ENCODE measurements at regions not wholly inside any gene's neighbourhood (a gene's known extent, or its start where the extent isn't known, plus 50 kb on each side); places are given as distances from the start of the nearest gene placed in this dataset.
"Not testable (repeated sequence)": the region's sequence is repeated elsewhere in the genome, so short reads cannot be mapped to it uniquely, and the experiment has no call there.

DNA sequence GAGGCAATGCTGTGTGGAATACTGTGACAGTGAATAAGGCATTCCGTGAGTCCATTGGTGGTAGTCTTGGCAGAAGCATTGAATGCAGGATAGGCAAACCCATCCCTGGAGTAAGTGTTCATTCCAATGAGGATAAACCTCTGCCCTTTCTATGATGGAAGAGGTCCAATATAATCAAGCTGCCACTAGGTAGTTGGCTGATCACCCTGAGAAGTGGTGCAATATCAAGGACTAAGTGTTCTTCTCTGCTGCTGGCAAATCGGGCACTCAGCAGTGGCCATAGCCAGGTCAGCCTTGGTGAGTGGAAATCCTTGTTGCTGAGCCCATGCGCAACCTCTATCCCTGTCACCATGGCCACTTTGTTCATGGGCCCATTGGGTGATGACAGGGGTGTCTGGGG is 70.1 kb downstream of the FBXO4 start:
- TF ChIP-seq GATA1 (IDR thresholded peaks at IDR 0.05; ENCODE audit: low read depth, low read length), result no peak
- TF ChIP-seq POLR2A (IDR thresholded peaks at IDR 0.05; ENCODE audit: low read length), result no peak
- no peak for DNase-seq

GRCh38 chr5:42001673-42002072 is 76.6 kb downstream of the FBXO4 start:
- TF ChIP-seq POLR2A (IDR thresholded peaks at IDR 0.05; ENCODE audit: low read length), result no peak
- no peak for TF ChIP-seq GATA1 (IDR thresholded peaks at IDR 0.05; ENCODE audit: low read depth, low read length)
- DNase-seq, result no peak

DNA sequence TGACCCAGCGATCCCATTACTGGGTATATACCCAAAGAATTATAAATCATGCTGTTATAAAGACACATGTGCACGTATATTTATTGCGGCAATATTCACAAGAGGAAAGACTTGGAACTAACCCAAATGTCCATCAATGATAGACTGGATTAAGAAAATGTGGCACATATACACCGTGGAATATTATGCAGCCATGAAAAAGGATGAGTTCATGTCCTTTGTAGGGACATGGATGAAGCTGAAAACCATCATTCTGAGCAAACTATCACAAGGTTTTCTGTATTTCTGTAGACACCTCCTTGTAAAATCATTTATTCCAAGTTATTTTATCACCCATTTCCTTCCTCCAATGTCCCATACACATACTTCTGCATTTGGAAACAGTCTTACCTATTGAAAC is 78.8 kb downstream of the FBXO4 start:
- not testable (repeated sequence) for DNase-seq

- TF ChIP-seq POLR2A (IDR thresholded peaks at IDR 0.05; ENCODE audit: low read length) (no peak), GATA1 (IDR thresholded peaks at IDR 0.05; ENCODE audit: low read depth, low read length) (no peak)
- peak; percentile 2 to 30 for DNase-seq
These were observed 80.6 kb downstream of the FBXO4 start for GRCh38 chr5:42005561-42006153.

DNA sequence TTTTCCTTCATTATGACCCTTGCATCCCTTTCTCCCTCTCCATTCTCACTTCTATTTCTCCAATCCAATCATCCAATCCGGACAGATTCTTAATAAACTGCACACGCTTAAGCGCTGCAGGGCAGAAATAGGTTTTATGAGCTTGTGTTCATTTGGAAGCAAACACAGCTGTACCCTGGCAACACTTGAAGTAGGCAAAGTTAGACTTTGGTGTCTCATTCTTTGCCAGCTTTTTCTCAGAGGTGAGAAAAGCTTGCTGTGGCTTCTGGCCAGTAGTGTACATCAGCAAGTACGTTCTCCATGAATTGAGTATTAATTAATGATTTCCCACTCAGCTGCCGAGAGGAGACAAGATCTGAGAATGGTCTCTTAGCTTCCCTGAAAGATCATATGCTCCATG is 88.5 kb downstream of the FBXO4 start:
- TF ChIP-seq GATA1 (IDR thresholded peaks at IDR 0.05; ENCODE audit: low read depth, low read length) (no peak), POLR2A (IDR thresholded peaks at IDR 0.05; ENCODE audit: low read length) (no peak)
- no peak for DNase-seq

GRCh38 chr5:42015254-42015653 is 90.2 kb downstream of the FBXO4 start:
- DNase-seq, result no peak
- TF ChIP-seq POLR2A (IDR thresholded peaks at IDR 0.05; ENCODE audit: low read length) (no peak), GATA1 (IDR thresholded peaks at IDR 0.05; ENCODE audit: low read depth, low read length) (no peak)

GRCh38 chr5:42015681-42016080 is 90.6 kb downstream of the FBXO4 start:
- no peak for DNase-seq
- no peak for TF ChIP-seq POLR2A (IDR thresholded peaks at IDR 0.05; ENCODE audit: low read length)
- TF ChIP-seq GATA1 (IDR thresholded peaks at IDR 0.05; ENCODE audit: low read depth, low read length), result no peak

- DNase-seq, result no peak
These were observed 95.9 kb downstream of the FBXO4 start for GRCh38 chr5:42020788-42021530.

GRCh38 chr5:42021923-42022322 is 96.8 kb downstream of the FBXO4 start:
- TF ChIP-seq GATA1 (IDR thresholded peaks at IDR 0.05; ENCODE audit: low read depth, low read length) (no peak), POLR2A (IDR thresholded peaks at IDR 0.05; ENCODE audit: low read length) (no peak)
- no peak for DNase-seq

More at GRCh38 chr5:42020788-42021530, 95.9 kb downstream of the FBXO4 start:
- TF ChIP-seq GATA1 (IDR thresholded peaks at IDR 0.05; ENCODE audit: low read depth, low read length) (no peak), POLR2A (IDR thresholded peaks at IDR 0.05; ENCODE audit: low read length) (no peak)

GRCh38 chr5:42022383-42022972 is 97.4 kb downstream of the FBXO4 start:
- no peak for DNase-seq
- no peak for TF ChIP-seq POLR2A (IDR thresholded peaks at IDR 0.05; ENCODE audit: low read length)
- no peak for TF ChIP-seq GATA1 (IDR thresholded peaks at IDR 0.05; ENCODE audit: low read depth, low read length)

GRCh38 chr5:42026446-42026845 is 101.4 kb downstream of the FBXO4 start:
- DNase-seq, result no peak
- TF ChIP-seq POLR2A (IDR thresholded peaks at IDR 0.05; ENCODE audit: low read length), result no peak
- no peak for TF ChIP-seq GATA1 (IDR thresholded peaks at IDR 0.05; ENCODE audit: low read depth, low read length)

- no peak for TF ChIP-seq GATA1 (IDR thresholded peaks at IDR 0.05; ENCODE audit: low read depth, low read length)
- TF ChIP-seq POLR2A (IDR thresholded peaks at IDR 0.05; ENCODE audit: low read length), result no peak
- DNase-seq, result no peak
These were observed 107.1 kb downstream of the FBXO4 start for GRCh38 chr5:42032137-42032536.

DNA sequence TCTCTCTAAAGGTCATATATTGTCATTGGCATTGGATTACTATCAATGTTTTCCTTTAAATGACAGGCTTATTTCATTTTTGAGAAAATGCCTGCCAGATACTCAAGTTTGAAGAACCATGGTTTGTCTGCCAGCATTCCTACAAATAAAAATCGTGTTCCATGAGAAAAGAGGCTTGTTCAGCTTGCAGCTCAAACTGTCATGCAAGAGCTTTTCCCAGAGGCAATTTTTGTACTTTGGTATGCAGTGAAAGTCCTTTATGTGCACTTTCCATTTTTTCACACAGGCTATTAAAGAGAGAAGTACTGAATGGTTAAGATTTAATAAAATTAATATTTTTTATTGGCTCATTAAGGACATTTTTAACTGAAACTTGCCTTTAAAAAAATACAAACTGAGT is 110.4 kb downstream of the FBXO4 start:
- no peak for DNase-seq
- TF ChIP-seq POLR2A (IDR thresholded peaks at IDR 0.05; ENCODE audit: low read length) (no peak), GATA1 (IDR thresholded peaks at IDR 0.05; ENCODE audit: low read depth, low read length) (no peak)

DNA sequence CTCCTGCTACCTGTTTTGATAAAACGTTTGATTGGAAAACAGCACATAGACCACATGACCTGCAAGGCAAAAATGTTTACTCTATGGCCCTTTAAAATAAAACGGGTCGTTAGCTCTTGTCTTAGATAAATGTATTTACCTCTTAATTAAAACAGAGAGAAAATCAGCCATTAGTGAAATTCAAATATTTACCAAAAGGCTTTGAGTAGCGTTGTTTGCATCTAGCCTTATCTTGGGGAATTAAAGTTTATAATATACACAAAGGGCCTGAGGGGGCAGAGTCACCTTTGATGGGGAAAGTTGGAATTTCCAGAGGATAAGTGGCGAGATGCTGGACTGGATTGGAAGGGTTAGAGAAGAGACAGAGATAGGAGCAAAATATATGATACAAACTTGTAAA is 111.3 kb downstream of the FBXO4 start:
- TF ChIP-seq GATA1 (IDR thresholded peaks at IDR 0.05; ENCODE audit: low read depth, low read length) (no peak), POLR2A (IDR thresholded peaks at IDR 0.05; ENCODE audit: low read length) (no peak)
- no peak for DNase-seq

GRCh38 chr5:42037379-42037932 is 112.4 kb downstream of the FBXO4 start:
- TF ChIP-seq GATA1 (IDR thresholded peaks at IDR 0.05; ENCODE audit: low read depth, low read length) (no peak), POLR2A (IDR thresholded peaks at IDR 0.05; ENCODE audit: low read length) (no peak)

More at GRCh38 chr5:42037379-42037932, 112.4 kb downstream of the FBXO4 start:
- no peak for DNase-seq
